ENCODE measurements at regions not wholly inside any gene's neighbourhood (a gene's known extent, or its start where the extent isn't known, plus 50 kb on each side); places are given as distances from the start of the nearest gene placed in this dataset.
"Not testable (repeated sequence)": the region's sequence is repeated elsewhere in the genome, so short reads cannot be mapped to it uniquely, and the experiment has no call there.

DNA sequence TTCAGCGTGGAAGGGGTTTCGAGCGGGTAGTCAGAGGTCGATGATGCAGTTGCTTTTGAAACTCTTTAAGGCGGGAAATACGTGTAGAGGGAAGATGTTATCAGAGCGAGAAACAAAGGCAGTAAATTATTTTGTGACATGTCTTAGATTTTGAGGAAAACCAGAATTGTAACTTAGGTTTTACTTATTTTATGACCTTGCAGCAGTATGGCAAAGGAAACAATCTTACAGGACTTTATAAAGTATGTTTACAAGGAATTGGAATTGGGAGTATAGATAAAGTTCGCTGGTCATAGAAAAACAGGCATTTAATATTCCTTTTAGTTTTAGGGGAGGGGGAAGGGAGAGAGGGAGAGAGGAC, 103.3 kb downstream of the FAM72B start:
- TF ChIP-seq, protein P1, sequence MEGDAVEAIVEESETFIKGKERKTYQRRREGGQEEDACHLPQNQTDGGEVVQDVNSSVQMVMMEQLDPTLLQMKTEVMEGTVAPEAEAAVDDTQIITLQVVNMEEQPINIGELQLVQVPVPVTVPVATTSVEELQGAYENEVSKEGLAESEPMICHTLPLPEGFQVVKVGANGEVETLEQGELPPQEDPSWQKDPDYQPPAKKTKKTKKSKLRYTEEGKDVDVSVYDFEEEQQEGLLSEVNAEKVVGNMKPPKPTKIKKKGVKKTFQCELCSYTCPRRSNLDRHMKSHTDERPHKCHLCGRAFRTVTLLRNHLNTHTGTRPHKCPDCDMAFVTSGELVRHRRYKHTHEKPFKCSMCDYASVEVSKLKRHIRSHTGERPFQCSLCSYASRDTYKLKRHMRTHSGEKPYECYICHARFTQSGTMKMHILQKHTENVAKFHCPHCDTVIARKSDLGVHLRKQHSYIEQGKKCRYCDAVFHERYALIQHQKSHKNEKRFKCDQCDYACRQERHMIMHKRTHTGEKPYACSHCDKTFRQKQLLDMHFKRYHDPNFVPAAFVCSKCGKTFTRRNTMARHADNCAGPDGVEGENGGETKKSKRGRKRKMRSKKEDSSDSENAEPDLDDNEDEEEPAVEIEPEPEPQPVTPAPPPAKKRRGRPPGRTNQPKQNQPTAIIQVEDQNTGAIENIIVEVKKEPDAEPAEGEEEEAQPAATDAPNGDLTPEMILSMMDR (conservative IDR thresholded peaks at IDR 0.05) = not testable (repeated sequence)
- not testable (repeated sequence) for TF ChIP-seq EZH2 (IDR thresholded peaks at IDR 0.05; ENCODE audit: low read depth)
